Vagina (tissue), 2 donors: ENCODE measurements at regions not wholly inside any gene's neighbourhood (a gene's known extent, or its start where the extent isn't known, plus 50 kb on each side); places are given as distances from the start of the nearest gene placed in this dataset.

Experiments
- POLR2A ChIP-seq, 2 donors: fragments of 450-650 bp; IDR thresholded peaks; one replicate each; pipeline ENCODE4 v1.6.1; 2017; ENCODE audit warnings: antibody characterized with exemption in 2 of 2, mild to moderate bottlenecking in 2 of 2, moderate library complexity in 2 of 2
- TF ChIP-seq, protein P1 (sequence below), 3 experiments: fragments of 450-650 bp in 2 of 3; fragments of 200-600 bp in 1 of 3; sonication (generic) in 1 of 3; IDR thresholded peaks; one replicate each; pipeline ENCODE4 v1.5.1; 2017 to 2019; ENCODE audit warnings: antibody characterized with exemption in 3 of 3, mild to moderate bottlenecking in 2 of 3, moderate library complexity in 2 of 3

DNA sequence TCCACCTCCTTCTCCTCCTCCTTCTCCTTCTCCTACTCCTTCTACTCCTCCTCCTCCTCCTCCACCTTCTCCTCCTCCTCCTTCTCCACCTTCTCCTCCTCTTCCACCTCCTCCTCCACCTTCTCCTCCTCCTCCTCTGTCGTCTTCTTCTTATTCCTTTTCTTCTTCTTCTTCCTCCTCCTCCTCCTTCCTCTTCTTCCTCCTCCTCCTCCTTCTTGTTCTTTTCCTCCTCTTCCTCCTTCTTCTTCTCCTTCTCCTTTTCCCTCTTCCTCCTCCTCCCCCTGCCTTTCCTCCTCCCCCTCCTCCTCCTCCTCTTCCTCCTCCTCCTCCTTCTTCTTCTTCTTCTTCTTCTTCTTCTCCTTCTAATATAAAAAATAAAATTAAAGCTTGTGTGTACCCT lies 971.2 kb upstream of the PIK3C3 start:
- TF ChIP-seq, protein P1, sequence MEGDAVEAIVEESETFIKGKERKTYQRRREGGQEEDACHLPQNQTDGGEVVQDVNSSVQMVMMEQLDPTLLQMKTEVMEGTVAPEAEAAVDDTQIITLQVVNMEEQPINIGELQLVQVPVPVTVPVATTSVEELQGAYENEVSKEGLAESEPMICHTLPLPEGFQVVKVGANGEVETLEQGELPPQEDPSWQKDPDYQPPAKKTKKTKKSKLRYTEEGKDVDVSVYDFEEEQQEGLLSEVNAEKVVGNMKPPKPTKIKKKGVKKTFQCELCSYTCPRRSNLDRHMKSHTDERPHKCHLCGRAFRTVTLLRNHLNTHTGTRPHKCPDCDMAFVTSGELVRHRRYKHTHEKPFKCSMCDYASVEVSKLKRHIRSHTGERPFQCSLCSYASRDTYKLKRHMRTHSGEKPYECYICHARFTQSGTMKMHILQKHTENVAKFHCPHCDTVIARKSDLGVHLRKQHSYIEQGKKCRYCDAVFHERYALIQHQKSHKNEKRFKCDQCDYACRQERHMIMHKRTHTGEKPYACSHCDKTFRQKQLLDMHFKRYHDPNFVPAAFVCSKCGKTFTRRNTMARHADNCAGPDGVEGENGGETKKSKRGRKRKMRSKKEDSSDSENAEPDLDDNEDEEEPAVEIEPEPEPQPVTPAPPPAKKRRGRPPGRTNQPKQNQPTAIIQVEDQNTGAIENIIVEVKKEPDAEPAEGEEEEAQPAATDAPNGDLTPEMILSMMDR (IDR thresholded peaks at IDR 0.05): no peak
- TF ChIP-seq POLR2A (IDR thresholded peaks at IDR 0.05): no peak
